Sigmoid colon (tissue), 4 donors: ENCODE measurements at regions not wholly inside any gene's neighbourhood (a gene's known extent, or its start where the extent isn't known, plus 50 kb on each side); places are given as distances from the start of the nearest gene placed in this dataset.

ENCODE experiments used
- EP300 ChIP-seq, 4 donors: sonication (generic); formaldehyde crosslinking; IDR thresholded peaks; one replicate each; pipeline ENCODE4 v1.6.1; 2017; ENCODE audit warnings: antibody characterized with exemption in 4 of 4
- POLR2AphosphoS5 ChIP-seq, 4 donors: sonication (generic); formaldehyde crosslinking; IDR thresholded peaks; one replicate each; pipeline ENCODE4 v1.6.1; 2017; ENCODE audit warnings: antibody characterized with exemption in 4 of 4
- TF ChIP-seq, protein P1 (sequence below), 4 experiments: fragments of 450-650 bp in 3 of 4; fragments of 200-600 bp in 1 of 4; IDR thresholded peaks; one replicate each; pipeline ENCODE4 v1.5.1; 2016 to 2019; ENCODE audit warnings: antibody characterized with exemption in 4 of 4, mild to moderate bottlenecking in 3 of 4, moderate library complexity in 2 of 4

DNA sequence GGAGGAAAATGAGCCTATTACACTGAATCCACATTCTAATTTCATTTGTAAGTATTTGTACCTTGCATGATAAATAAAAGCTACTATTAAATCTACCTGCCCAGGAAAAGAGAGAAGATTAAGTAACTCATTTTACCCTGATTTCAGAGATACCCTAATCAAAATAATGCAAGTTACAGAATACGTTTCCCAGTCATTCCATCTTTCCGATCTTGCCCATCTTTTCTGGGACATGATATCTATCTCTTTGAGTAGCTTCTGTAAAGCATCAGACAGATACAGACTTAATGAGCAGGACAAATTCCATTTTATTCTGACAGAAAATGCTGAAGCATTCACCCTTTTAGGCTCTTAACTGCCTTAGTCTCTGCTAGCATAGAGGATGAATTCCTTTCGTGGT lies 56.6 kb downstream of the SPRY2 start:
- TF ChIP-seq, protein P1, sequence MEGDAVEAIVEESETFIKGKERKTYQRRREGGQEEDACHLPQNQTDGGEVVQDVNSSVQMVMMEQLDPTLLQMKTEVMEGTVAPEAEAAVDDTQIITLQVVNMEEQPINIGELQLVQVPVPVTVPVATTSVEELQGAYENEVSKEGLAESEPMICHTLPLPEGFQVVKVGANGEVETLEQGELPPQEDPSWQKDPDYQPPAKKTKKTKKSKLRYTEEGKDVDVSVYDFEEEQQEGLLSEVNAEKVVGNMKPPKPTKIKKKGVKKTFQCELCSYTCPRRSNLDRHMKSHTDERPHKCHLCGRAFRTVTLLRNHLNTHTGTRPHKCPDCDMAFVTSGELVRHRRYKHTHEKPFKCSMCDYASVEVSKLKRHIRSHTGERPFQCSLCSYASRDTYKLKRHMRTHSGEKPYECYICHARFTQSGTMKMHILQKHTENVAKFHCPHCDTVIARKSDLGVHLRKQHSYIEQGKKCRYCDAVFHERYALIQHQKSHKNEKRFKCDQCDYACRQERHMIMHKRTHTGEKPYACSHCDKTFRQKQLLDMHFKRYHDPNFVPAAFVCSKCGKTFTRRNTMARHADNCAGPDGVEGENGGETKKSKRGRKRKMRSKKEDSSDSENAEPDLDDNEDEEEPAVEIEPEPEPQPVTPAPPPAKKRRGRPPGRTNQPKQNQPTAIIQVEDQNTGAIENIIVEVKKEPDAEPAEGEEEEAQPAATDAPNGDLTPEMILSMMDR (IDR thresholded peaks at IDR 0.05): no peak
- TF ChIP-seq POLR2AphosphoS5 (IDR thresholded peaks at IDR 0.05) (no peak), EP300 (IDR thresholded peaks at IDR 0.05) (no peak)
